AG04449 (cell line): ENCODE measurements at regions not wholly inside any gene's neighbourhood (a gene's known extent, or its start where the extent isn't known, plus 50 kb on each side); places are given as distances from the start of the nearest gene placed in this dataset.

Experiments
- CTCF ChIA-PET: fragments of 350-600 bp; formaldehyde crosslinking; extraction: SDS; loops from one replicate; lab custom pipeline; 2021; ENCODE audit warnings: antibody characterized with exemption; lab: Yijun Ruan, JAX
- POLR2A ChIA-PET: fragments of 400-600, 350-600 bp; formaldehyde crosslinking; extraction: SDS; loops from one replicate; lab custom pipeline; 2020; ENCODE audit warnings: antibody characterized with exemption, inconsistent platforms; lab: Yijun Ruan, JAX
- DNase-seq: peaks from one replicate; pipeline ENCODE4 v3.0.0-alpha.2; 2010; ENCODE audit warnings: low read depth, low spot score
- H3K4me3 ChIP-seq: 2 replicates; pipeline ENCODE4 v1.5.1; 2011; ENCODE audit warnings: low read depth, mild to moderate bottlenecking, control low read depth, low read length
- TF ChIP-seq, protein P1 (sequence below): IDR thresholded peaks from one replicate; pipeline ENCODE4 v1.5.1; 2011; ENCODE audit warnings: mild to moderate bottlenecking, moderate library complexity, low read length, control low read depth, inconsistent platforms; ENCODE audit not compliant: insufficient read depth; ENCODE audit errors: missing control alignments

DNA sequence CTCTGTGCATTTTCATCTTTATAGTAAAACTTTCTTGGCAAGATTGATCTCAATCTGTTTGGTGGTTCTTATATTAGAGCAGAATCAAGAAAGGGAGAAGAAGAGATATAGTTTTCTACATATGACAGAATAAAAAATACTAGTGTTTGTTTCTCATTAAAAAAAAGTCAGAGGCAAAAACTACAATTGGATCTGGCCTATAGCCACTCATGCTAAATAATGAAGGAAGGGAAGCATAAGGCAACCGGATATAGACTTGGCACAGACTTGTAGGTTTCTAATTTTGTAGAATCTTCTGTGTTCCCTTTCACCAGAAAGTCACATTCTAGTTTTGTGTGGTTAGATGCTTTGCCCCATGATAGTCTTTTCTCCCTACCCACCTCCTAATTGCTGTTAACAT lies 306.2 kb downstream of the PIK3R1 start:
- ChIA-PET POLR2A (no interaction called here), CTCF (no interaction called here)
- no peak for DNase-seq
- no peak overlapping the region for H3K4me3 ChIP-seq
- TF ChIP-seq, protein P1, sequence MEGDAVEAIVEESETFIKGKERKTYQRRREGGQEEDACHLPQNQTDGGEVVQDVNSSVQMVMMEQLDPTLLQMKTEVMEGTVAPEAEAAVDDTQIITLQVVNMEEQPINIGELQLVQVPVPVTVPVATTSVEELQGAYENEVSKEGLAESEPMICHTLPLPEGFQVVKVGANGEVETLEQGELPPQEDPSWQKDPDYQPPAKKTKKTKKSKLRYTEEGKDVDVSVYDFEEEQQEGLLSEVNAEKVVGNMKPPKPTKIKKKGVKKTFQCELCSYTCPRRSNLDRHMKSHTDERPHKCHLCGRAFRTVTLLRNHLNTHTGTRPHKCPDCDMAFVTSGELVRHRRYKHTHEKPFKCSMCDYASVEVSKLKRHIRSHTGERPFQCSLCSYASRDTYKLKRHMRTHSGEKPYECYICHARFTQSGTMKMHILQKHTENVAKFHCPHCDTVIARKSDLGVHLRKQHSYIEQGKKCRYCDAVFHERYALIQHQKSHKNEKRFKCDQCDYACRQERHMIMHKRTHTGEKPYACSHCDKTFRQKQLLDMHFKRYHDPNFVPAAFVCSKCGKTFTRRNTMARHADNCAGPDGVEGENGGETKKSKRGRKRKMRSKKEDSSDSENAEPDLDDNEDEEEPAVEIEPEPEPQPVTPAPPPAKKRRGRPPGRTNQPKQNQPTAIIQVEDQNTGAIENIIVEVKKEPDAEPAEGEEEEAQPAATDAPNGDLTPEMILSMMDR = no peak

DNA sequence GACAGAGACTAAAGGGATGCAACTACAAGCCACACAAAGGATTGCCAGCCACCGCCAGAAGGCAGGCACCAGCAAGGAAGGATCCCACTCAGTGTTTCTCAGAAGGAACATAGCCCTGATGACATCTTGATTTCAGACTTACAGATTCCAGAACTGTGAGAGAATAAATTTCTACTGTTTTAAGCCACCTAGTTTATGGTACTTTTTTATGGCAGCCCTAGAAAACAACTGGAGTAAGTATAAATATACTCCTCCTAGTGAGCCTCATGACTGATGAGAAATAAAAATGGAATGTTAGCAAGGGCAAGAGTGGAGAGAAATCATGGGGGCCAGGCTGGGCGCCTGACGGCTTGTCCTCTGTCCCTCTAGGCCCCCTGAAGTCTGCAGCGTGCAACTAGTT lies 307.3 kb downstream of the PIK3R1 start:
- ChIA-PET CTCF (interaction anchor here (1.1 to 1.6 kb wide), 2 partner anchors 161 to 237 kb away, joined by 5 to 6 read pairs; no protein-coding TSS in a partner anchor), POLR2A (no interaction called here)
- no peak for DNase-seq
- TF ChIP-seq, protein P1 = no peak
- no peak overlapping the region for H3K4me3 ChIP-seq

DNA sequence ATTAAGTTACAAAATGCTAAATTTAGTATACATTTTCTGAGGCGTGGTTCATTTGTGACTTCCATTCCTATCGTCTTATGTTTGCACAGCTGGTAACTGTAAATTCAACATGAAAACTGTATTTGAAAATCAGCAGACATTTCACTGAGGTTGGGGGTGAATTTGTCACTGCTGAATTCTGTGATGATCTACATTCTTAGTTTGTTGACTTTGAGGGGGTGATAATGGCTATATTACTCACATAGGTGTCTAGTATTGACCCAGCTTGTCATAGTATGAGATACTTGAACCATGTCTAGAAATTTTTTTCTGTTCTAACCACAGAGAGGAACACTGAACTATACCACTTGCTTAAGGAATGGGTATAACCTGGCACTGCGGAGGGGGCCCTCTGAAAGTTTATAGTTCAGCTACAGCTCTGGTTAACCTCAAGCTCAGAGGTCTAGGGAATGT lies 313.3 kb downstream of the PIK3R1 start:
- no peak overlapping the region for H3K4me3 ChIP-seq
- ChIA-PET CTCF (interaction anchor here (1.1 to 1.6 kb wide), 2 partner anchors 10 to 243 kb away, joined by 3 to 9 read pairs; no protein-coding TSS in a partner anchor), POLR2A (no interaction called here)
- TF ChIP-seq, protein P1 = no peak
- DNase-seq = peak; percentile 44

DNA sequence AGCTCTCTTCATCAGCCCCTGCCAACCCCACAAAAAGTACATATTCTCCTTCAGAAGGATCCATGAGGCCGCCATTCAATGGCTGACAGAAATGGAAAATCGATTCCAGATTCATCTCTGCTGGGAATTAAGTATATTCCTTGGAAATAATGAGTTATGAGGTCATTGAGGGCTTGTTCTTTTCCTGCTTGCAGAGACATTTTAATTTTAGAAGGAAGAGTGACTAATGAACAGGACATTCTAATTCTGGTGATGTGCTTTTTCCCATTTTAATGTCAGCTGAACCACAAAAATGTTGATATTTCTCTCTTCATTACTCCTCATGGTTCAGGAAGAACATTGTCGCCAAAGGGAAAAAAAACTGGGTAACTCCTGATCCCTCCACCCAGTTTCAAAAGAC lies 314.0 kb downstream of the PIK3R1 start:
- TF ChIP-seq, protein P1 = no peak
- H3K4me3 ChIP-seq = no peak overlapping the region
- CTCF ChIA-PET = interaction anchor here (0.6 to 1.6 kb wide), 3 partner anchors 11 to 278 kb away, joined by 3 to 9 read pairs (median 3); no protein-coding TSS in a partner anchor
- POLR2A ChIA-PET = no interaction called here
- no peak for DNase-seq

DNA sequence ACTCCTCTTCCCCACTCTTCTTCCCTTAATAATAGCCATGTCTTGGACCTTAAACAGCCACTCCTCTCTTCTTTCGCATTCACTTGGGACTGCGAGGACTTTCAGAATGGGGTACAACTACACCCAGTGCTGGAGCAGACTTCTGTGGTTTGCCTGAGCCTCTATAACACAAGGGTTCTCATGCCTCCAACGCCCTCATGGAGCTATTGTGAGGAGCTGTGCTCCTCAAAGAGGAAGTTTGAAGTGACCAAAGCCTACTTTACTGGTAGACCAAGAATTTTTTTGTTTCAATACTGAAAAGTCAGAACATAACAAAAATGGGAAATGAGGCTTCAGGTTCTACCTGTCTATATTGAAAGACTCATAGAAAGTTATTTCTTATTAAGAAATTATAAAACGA lies 316.4 kb downstream of the PIK3R1 start:
- H3K4me3 ChIP-seq = no peak overlapping the region
- TF ChIP-seq, protein P1 = no peak
- DNase-seq = no peak
- POLR2A ChIA-PET = no interaction called here
- CTCF ChIA-PET = no interaction called here

DNA sequence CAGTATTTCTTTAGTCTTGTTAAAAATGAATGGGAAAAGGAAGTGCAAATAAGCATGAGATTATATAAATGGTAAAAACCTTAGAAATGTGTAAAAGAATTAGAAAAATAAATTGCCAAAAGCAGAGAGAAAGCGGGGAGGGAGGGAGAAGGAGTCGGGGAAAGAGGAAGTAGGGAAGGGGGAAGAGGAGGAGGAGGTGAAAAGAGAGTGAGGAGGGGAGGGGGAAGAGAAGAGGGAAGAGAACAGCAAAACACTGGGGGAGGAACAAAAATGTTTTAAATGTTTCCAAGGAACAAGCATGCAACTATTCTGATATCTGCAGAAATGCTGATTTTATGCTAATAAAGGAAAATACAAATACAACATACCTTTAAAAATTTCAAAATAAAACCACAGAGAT lies 317.5 kb downstream of the PIK3R1 start:
- H3K4me3 ChIP-seq = no peak overlapping the region
- TF ChIP-seq, protein P1 = no peak
- ChIA-PET POLR2A (no interaction called here), CTCF (interaction anchor here (1.9 kb wide), 1 partner anchor 12 kb away, joined by 5 read pairs; no protein-coding TSS in a partner anchor)
- DNase-seq = no peak
